GM12875 (cell line): ENCODE measurements at regions not wholly inside any gene's neighbourhood (a gene's known extent, or its start where the extent isn't known, plus 50 kb on each side); places are given as distances from the start of the nearest gene placed in this dataset.
"Not testable (repeated sequence)": the region's sequence is repeated elsewhere in the genome, so short reads cannot be mapped to it uniquely, and the experiment has no call there.

ENCODE experiments used
- H3K4me3 ChIP-seq: one replicate; pipeline ENCODE4 v1.5.1; 2011; ENCODE audit warnings: low read depth, low read length, control low read depth
- TF ChIP-seq, protein P1 (sequence below): IDR thresholded peaks from 2 replicates; pipeline ENCODE4 v1.5.1; 2011; ENCODE audit warnings: low read depth, mild to moderate bottlenecking, control low read depth, inconsistent platforms, low read length, moderate library complexity, borderline replicate concordance; ENCODE audit not compliant: insufficient read depth

DNA sequence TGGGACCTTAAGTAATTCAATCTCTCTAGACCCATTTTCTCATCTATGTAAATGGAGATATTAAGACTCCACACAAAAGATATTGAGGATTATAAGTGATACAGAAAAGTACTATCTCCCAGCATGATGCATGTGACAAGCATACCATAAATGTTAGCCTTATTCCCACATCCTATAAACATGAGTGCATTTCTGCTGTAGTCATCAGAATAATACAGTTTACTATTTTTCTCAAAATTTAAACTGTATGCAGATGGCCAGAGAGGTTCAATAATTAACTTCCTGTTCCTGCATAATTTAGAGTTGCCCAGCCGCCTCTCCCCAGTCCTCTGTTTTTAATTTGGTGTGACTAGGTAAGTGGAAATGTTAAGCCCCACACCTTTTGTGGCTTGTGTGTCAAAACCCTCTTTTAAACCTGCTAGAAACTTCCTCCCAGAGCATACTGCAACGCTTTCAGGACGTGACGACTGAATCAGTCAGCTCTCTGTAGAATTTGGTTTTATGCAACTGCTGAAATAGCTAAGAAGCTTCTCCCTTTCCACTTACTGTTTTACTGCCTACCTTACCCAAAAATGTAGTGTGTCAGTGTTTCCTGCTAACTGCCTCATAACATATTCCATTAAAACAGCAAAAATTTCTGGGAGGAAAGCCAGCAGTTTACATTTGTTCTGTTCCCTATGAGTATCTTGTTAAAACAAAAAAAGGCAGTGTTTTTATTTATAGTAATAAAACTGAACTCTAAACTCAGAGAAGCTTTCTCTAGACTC lies 1037.9 kb downstream of the EPHA3 start:
- H3K4me3 ChIP-seq = no peak overlapping the region
- TF ChIP-seq, protein P1, sequence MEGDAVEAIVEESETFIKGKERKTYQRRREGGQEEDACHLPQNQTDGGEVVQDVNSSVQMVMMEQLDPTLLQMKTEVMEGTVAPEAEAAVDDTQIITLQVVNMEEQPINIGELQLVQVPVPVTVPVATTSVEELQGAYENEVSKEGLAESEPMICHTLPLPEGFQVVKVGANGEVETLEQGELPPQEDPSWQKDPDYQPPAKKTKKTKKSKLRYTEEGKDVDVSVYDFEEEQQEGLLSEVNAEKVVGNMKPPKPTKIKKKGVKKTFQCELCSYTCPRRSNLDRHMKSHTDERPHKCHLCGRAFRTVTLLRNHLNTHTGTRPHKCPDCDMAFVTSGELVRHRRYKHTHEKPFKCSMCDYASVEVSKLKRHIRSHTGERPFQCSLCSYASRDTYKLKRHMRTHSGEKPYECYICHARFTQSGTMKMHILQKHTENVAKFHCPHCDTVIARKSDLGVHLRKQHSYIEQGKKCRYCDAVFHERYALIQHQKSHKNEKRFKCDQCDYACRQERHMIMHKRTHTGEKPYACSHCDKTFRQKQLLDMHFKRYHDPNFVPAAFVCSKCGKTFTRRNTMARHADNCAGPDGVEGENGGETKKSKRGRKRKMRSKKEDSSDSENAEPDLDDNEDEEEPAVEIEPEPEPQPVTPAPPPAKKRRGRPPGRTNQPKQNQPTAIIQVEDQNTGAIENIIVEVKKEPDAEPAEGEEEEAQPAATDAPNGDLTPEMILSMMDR = no peak

DNA sequence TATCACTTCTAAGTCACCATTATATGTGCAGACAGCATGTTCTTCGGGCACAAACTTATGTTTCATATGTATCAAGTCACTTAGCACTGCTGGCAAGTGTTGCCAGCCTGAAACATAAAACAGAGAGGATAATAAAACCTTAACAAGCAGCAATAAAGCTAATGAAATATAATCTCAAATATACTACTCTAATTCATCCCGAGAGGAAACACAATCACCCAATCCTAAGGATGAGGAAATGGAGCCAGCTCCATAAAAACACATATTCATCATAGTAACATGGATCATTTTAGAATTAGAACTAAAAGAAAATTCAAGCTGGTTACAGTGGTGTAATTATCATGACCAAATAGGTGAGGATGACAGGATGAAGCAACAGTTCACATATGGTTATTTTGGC lies 1072.7 kb downstream of the EPHA3 start:
- TF ChIP-seq, protein P1 = no peak

DNA sequence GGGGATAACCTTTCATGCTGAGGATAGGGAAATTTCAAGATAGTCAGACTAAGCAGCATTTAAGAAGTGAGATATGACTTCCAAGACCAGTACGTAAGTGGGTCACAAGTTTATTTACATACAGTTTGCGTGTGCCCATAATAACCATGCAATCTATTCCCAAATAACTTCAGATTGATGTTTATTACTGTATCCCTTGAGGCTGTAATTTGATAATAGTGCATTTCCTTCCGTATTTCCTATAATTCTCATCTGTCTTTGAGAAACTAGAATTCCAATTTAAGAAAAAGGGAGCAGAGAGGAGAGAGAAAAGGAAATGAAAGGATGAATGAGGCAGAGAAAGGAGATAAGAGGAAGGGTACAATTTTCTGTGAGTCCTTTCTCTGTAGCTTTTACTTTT lies 1073.1 kb downstream of the EPHA3 start:
- H3K4me3 ChIP-seq = no peak overlapping the region
- TF ChIP-seq, protein P1 = no peak

More for the DNA sequence above, 1072.7 kb downstream of the EPHA3 start:
- H3K4me3 ChIP-seq = no peak overlapping the region

DNA sequence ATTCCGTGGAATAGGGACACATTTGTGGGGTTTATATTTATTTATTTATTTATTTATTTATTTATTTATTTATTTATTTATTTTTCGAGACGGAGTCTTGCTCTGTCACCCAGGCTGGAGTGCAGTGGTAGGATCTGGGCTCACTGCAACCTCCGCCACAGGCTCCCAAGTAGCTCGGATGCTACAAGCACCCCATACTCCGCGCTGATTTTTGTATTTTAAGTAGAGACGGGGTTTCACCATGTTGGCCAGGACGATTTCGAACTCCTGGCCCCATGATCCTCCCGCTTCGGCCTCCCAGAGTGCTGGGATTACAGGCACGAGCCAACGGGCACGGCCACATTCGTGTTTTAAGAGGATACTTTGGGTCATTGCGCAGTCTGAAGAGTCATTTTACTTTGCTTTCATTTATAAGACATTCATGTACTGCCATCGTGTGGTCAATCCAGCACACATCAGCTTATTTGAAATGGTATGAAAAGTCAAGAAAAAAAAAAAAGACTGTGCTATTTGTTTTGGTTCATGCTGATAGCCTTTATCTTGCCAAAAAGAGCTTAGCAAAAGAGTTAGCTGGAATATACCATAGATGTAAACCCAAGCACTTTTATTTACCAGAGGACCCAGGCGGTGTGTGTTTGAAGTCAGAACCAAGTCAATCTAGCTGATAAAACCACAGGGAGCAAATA lies 1075.0 kb downstream of the EPHA3 start:
- not testable (repeated sequence) for H3K4me3 ChIP-seq

DNA sequence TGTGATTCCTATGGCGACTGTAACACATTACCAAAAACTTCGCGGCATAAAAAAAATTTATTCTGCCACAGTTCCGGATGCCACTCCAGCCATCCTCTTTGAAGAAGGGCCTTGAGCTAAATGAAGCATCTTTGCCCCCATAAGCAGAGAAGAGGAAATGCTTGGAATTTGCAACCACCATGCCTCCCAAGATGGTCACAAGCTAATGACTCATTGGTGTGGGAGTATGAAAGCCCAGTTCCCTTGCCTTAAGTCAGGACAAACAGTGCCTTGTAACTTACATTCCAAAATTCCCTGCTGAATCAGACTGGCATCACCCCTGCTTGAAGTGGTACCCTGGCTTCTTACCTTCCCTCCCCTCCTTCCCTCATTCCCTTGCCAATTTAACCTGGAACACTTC lies 1077.4 kb downstream of the EPHA3 start:
- H3K4me3 ChIP-seq = no peak overlapping the region
- TF ChIP-seq, protein P1 = no peak

DNA sequence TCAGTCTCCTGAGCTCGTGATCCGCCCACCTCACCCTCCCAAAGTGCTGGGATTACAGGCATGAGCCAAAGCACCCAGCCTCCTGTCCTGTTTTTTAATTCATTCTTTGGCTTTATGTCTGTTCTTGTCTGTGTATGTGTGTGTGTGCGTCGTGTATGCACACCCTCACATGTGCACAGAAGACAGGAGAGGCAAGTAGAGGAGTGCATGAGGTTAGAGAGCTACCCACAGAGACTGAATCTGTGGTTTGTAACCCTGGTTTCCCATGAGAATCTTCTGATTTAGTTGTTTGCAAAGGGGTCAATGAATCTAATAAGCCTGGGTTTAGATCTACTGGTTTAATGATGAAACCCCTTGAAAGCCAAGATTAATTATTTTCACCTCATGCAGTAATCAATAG lies 1090.0 kb downstream of the EPHA3 start:
- not testable (repeated sequence) for H3K4me3 ChIP-seq

DNA sequence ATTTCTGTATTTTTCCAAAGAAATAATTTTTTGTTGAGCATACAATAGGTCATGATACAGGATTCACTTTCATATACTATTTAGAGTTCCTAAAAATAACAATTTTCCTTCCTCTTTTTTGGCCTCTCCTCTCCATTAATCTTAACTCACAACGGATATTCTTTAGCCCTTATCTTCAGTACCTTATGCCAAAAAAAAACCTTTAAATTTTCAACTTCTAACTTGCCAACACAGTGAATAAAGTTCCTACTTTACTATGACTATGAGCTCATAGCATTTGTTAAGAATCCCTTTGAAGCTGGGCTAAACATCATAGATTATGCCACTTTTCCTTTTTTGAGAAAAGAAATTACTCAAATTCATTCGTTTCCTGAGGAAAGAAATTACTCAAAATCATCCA lies 1095.5 kb downstream of the EPHA3 start:
- not testable (repeated sequence) for H3K4me3 ChIP-seq

DNA sequence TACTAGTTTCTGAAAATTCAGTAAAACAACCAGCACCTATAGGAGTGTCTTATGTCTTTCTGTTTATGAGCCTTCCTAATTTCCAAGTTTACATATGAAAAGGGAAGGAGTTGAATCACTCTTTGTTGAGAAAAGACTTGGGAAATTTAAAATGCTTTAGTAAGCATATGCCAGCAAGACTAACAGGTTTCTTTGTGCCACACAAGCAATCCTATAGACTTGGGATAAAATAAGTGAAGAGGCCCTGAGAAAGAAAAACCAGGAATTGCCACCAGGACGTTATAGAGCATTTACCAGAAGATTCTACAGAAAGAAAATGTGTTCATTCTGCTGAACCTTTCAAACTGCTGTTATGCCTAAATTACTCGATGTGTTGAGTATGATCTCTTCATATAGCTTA lies 1099.1 kb downstream of the EPHA3 start:
- H3K4me3 ChIP-seq = not testable (repeated sequence)

DNA sequence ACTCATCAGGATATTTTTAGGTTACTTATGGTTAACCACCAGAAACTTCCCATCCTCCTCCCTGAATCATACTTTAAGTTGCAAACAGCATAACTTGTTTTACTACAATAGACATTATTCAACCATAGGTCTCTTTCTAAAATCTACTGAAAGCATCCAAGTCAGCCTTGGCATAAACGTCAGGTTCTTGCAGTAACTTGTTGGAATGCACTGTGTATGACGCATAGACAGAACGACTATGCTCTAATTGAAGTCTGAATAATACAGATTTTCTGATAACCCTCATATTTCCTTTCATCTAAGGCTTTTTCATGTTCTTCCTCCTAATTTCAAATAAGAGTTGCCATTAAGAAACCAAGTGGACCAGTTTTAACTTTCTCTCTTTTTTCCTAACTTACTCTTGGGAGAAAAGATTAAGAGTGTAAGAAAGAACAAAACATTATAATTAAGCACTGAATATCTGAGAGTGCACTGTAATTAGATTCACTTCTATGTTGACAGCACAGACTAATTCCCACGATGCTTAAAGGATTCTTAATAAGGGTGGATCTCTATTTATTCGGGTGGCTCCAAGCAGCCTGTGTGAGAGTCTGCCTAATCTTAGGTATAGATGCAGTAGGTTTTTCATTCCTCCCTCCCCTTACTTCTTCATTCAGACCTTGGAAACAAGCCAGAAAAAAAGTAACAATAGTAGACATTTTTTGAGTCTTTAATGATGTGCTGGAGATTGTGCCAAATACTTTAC lies 1100.1 kb downstream of the EPHA3 start:
- H3K4me3 ChIP-seq = not testable (repeated sequence)
